Heart right ventricle (tissue), 16 donors: ENCODE measurements at regions not wholly inside any gene's neighbourhood (a gene's known extent, or its start where the extent isn't known, plus 50 kb on each side); places are given as distances from the start of the nearest gene placed in this dataset.

Experiments used
- ATAC-seq, 8 donors: fragments of 200-7000 bp; cut with Tn5 transposase; one replicate each; pipeline ENCODE4 v1.9.1; 2020; ENCODE audit warnings: mild to moderate bottlenecking in 8 of 8, moderate library complexity in 8 of 8, moderate number of reproducible peaks in 1 of 8
- DNase-seq, 2 donors: peaks; one replicate each; pipeline ENCODE4 v3.0.0-alpha.2; 2020
- H3K27ac ChIP-seq, 10 donors: fragments of 200-600 bp; sonication (generic) in 2 of 10; one replicate each; pipeline versions ENCODE4 v1.5.0 to v1.8.0; 2020 to 2022; ENCODE audit warnings: mild to moderate bottlenecking in 3 of 10
- H3K27me3 ChIP-seq, 7 donors: fragments of 200-600 bp; one replicate each; pipeline ENCODE4 v1.8.0; 2021 to 2022; ENCODE audit warnings: mild to moderate bottlenecking in 2 of 7
- H3K36me3 ChIP-seq, 9 donors: fragments of 200-600 bp; sonication (generic) in 1 of 9; one replicate each; pipeline versions ENCODE4 v1.5.0 to v1.8.0; 2020 to 2022; ENCODE audit warnings: mild to moderate bottlenecking in 2 of 9
- H3K4me1 ChIP-seq, 9 donors: fragments of 200-600 bp; sonication (generic) in 1 of 9; one replicate each; pipeline versions ENCODE4 v1.5.0 to v1.8.0; 2020 to 2022; ENCODE audit warnings: mild to moderate bottlenecking in 4 of 9
- H3K4me3 ChIP-seq, 10 donors: fragments of 200-600 bp; sonication (generic) in 2 of 10; one replicate each; pipeline versions ENCODE4 v1.5.0 to v1.8.0; 2020 to 2022; ENCODE audit warnings: mild to moderate bottlenecking in 7 of 10, moderate library complexity in 2 of 10
- H3K9me3 ChIP-seq, 11 donors: fragments of 200-600 bp in 10 of 11; sonication (generic) in 2 of 11; one replicate each; pipeline versions ENCODE4 v1.5.0 to v1.8.0; 2013 to 2022; ENCODE audit warnings: mild to moderate bottlenecking in 2 of 11, control low read depth in 1 of 11, moderate library complexity in 1 of 11
- CTCF ChIP-seq, 9 donors: fragments of 200-600 bp; sonication (generic) in 2 of 9; IDR thresholded peaks; one replicate each; pipeline versions ENCODE4 v1.5.0 to v1.8.0; 2021 to 2022; ENCODE audit warnings: antibody characterized with exemption in 9 of 9, mild to moderate bottlenecking in 5 of 9, moderate library complexity in 1 of 9
- WGBS, 2 donors: extraction: QIAGEN DNeasy Blood & Tissue Kit; methylation state at CpG; one replicate each; pipeline ENCODE4 v1.1.7; 2013; ENCODE audit warnings: inconsistent platforms in 1 of 2; 5-methylcytosine and 5-hydroxymethylcytosine counted together
- intact Hi-C, 10 donors: fragments of 100-400 bp; cut with DNase I; formaldehyde crosslinking; loops; one replicate each; pipeline versions ENCODE4 v1.11.1 to v1.14.2; 2022
- donor health status: Arrhythmogenic right ventricular cardiomyopathy.
- donor health status: ischemic (EF 13 %, LVEDD 7.1; RV severe dilation, severe dysfunction).
- donor health status: healthy with polysubstance abuse.
- donor health status: DM: no; HTN: yes; CAD: no.
- donor health status: DM: no; HTN: no; CAD: no.
- donor health status: ischemic (EF 25% LVEDD 6.9; RV normal size, moderate dysfunction).
- donor health status: ischemic (EF 25% LVEDD 5.7; RV mildly dilated, moderate dysfunction).
- donor health status: healthy.
- donor health status: DM: yes; HTN: yes; CAD: no.
- donor health status: Ischemic cardiomyopathy.
- donor health status: ischemic (EF 35%, LVEDD 5.7; RV mildly dilated, moderate dysfunction).
- donor health status: nonischemic (EF 11% LVEDD 7.7; RV severe dilation, severe dysfunction).
- donor health status: DM: yes; HTN: yes; CAD: no.
- donor health status: PGD.
- donor health status: ischemic (EF 29% LVEDD 5.4; RV normal size, mild dysfunction).
- donor health status: nonischemic (EF 23%, LVEDD 6.1; RV moderate dilation, normal function).

- Histone ChIP-seq H3K4me3 (no peak overlapping the region), H3K36me3 (no peaks in the 10 kb centered on the region), H3K9me3 (peaks cover 0 to 18% (median 0%) of the 10 kb centered on the region in 11 donors), H3K27me3 (peaks cover 0 to 28% (median 16%) of the 10 kb centered on the region in 7 donors), H3K27ac (no peak overlapping the region), H3K4me1 (peaks cover 0 to 12% (median 9%) of the 10 kb centered on the region in 9 donors)
- DNase-seq (no peak), ATAC-seq (no peak)
- intact Hi-C loops, result loop anchor here in 1 of 10 donors (5.0 kb wide), 1 partner anchor 846 kb away; no protein-coding TSS in a partner anchor
- TF ChIP-seq CTCF (IDR thresholded peaks at IDR 0.05), result no peak
- WGBS, 2 donors, result 90 to 93% methylated on average over 5 of the region's 5 CpGs
These were observed 146.5 kb downstream of the NDUFA10 start for GRCh38 chr2:239878686-239879085.

GRCh38 chr2:239876948-239877289 lies 148.2 kb downstream of the NDUFA10 start:
- intact Hi-C loops, result loop anchor here in 1 of 10 donors (5.0 kb wide), 1 partner anchor 845 kb away; no protein-coding TSS in a partner anchor
- Histone ChIP-seq H3K36me3 (no peaks in the 10 kb centered on the region), H3K4me3 (no peak overlapping the region), H3K4me1 (peaks cover 0 to 10% (median 6%) of the 10 kb centered on the region in 9 donors), H3K27ac (no peak overlapping the region), H3K9me3 (peaks cover 0 to 13% (median 0%) of the 10 kb centered on the region in 11 donors), H3K27me3 (peaks cover 0 to 35% (median 15%) of the 10 kb centered on the region in 7 donors)
- no peak for ATAC-seq
- TF ChIP-seq CTCF (IDR thresholded peaks at IDR 0.05), result no peak
- DNase-seq, result no peak
- 79 to 92% methylated on average over 5 of the region's 5 CpGs for WGBS, 2 donors

- DNase-seq, result no peak
- TF ChIP-seq CTCF (IDR thresholded peaks at IDR 0.05), result no peak
- H3K9me3 ChIP-seq, result peaks cover 0 to 13% (median 0%) of the 10 kb centered on the region in 11 donors
- no peak overlapping the region for H3K27ac ChIP-seq
- H3K4me1 ChIP-seq, result peaks cover 0 to 5% (median 3%) of the 10 kb centered on the region in 9 donors
- no peak for ATAC-seq
- H3K4me3 ChIP-seq, result no peak overlapping the region
- H3K36me3 ChIP-seq, result no peaks in the 10 kb centered on the region
- H3K27me3 ChIP-seq, result peaks cover 0 to 39% (median 10%) of the 10 kb centered on the region in 7 donors
- intact Hi-C loops, result loop anchor here in 1 of 10 donors (5.0 kb wide), 1 partner anchor 844 kb away; no protein-coding TSS in a partner anchor
- WGBS, 2 donors, result 71 to 73% methylated on average over 18 of the region's 18 CpGs
These were observed 148.7 kb downstream of the NDUFA10 start for GRCh38 chr2:239876271-239876947.

- Histone ChIP-seq H3K27ac (no peak overlapping the region), H3K27me3 (peaks cover 0 to 47% (median 8%) of the 10 kb centered on the region in 7 donors), H3K4me1 (no peaks in the 10 kb centered on the region), H3K9me3 (peaks cover 0 to 10% (median 0%) of the 10 kb centered on the region in 11 donors), H3K36me3 (no peaks in the 10 kb centered on the region), H3K4me3 (no peak overlapping the region)
- intact Hi-C loops, result loop anchor here in 1 of 10 donors (5.0 kb wide), 1 partner anchor 842 kb away; no protein-coding TSS in a partner anchor
- WGBS, 2 donors, result 80 to 81% methylated on average over 12 of the region's 12 CpGs
- ATAC-seq (no peak), DNase-seq (no peak)
- TF ChIP-seq CTCF (IDR thresholded peaks at IDR 0.05), result no peak
These were observed 150.3 kb downstream of the NDUFA10 start for GRCh38 chr2:239874636-239875356.
